ENCODE measurements at regions not wholly inside any gene's neighbourhood (a gene's known extent, or its start where the extent isn't known, plus 50 kb on each side); places are given as distances from the start of the nearest gene placed in this dataset.

- no peak for TF ChIP-seq POLR2A (IDR thresholded peaks at IDR 0.05)
- no peak for TF ChIP-seq CTCF (IDR thresholded peaks at IDR 0.05)
Measured at GRCh38 chr18:24988253-24988840, 363.6 kb downstream of the ZNF521 start.

All from testis (tissue), 2 donors.